Mesenchymal stem cell (in vitro differentiated cells and primary cell): ENCODE measurements at regions not wholly inside any gene's neighbourhood (a gene's known extent, or its start where the extent isn't known, plus 50 kb on each side); places are given as distances from the start of the nearest gene placed in this dataset.

Experiments
- DNase-seq: peaks from one replicate; pipeline ENCODE4 v3.0.0-alpha.2; 2013
- H2AFZ ChIP-seq: one replicate; pipeline ENCODE4 v1.6.1; 2013; ENCODE audit warnings: low read depth, mild to moderate bottlenecking, control low read depth, inconsistent platforms, low read length, moderate library complexity
- H2AK5ac ChIP-seq: 2 replicates; pipeline ENCODE4 v1.6.1; 2013; ENCODE audit warnings: low read length, moderate library complexity, mild to moderate bottlenecking, inconsistent platforms; ENCODE audit not compliant: severe bottlenecking
- H2BK120ac ChIP-seq: one replicate; pipeline ENCODE4 v1.6.1; 2013; ENCODE audit warnings: low read depth, mild to moderate bottlenecking, inconsistent platforms, low read length, moderate library complexity
- H2BK12ac ChIP-seq, 2 experiments: one replicate each; pipeline ENCODE4 v1.6.1; 2013; ENCODE audit warnings: inconsistent platforms in 2 of 2, low read length in 2 of 2, mild to moderate bottlenecking in 2 of 2, moderate library complexity in 2 of 2, control low read depth in 1 of 2
- H2BK15ac ChIP-seq: one replicate; pipeline ENCODE4 v1.6.1; 2013; ENCODE audit warnings: mild to moderate bottlenecking, low read depth, inconsistent platforms; ENCODE audit not compliant: poor library complexity, severe bottlenecking
- H2BK5ac ChIP-seq: 2 replicates; pipeline ENCODE4 v1.6.1; 2013; ENCODE audit warnings: low read depth, mild to moderate bottlenecking, low read length, control low read depth, inconsistent platforms; ENCODE audit not compliant: poor library complexity, severe bottlenecking
- H3K14ac ChIP-seq, 2 experiments: one replicate each; pipeline ENCODE4 v1.6.1; 2013; ENCODE audit warnings: inconsistent platforms in 2 of 2, low read length in 2 of 2, control low read depth in 1 of 2, mild to moderate bottlenecking in 1 of 2, moderate library complexity in 1 of 2
- H3K18ac ChIP-seq, 2 experiments: one replicate each; pipeline ENCODE4 v1.6.1; 2013; ENCODE audit warnings: inconsistent platforms in 2 of 2, low read length in 2 of 2, control low read depth in 1 of 2, low read depth in 1 of 2, mild to moderate bottlenecking in 1 of 2
- H3K23ac ChIP-seq, 2 experiments: one replicate each; pipeline ENCODE4 v1.6.1; 2013; ENCODE audit warnings: inconsistent platforms in 2 of 2, low read length in 2 of 2, mild to moderate bottlenecking in 2 of 2, moderate library complexity in 2 of 2, control low read depth in 1 of 2
- H3K27ac ChIP-seq: 2 replicates; pipeline ENCODE4 v1.5.1; 2013; ENCODE audit warnings: mild to moderate bottlenecking, moderate library complexity, low read length, control low read depth, inconsistent platforms; ENCODE audit not compliant: poor library complexity, severe bottlenecking
- H3K27me3 ChIP-seq, 2 experiments: 2 replicates each; pipeline versions ENCODE4 v1.6.1 to v1.7.0; 2013; ENCODE audit warnings: low read length in 2 of 2, mild to moderate bottlenecking in 2 of 2, moderate library complexity in 2 of 2, control low read depth in 1 of 2, inconsistent platforms in 1 of 2; ENCODE audit not compliant: control insufficient read depth in 1 of 2, insufficient read depth in 1 of 2
- H3K36me3 ChIP-seq, 2 experiments: 2 replicates each; pipeline versions ENCODE4 v1.6.1 to v1.7.0; 2013; ENCODE audit warnings: low read length in 2 of 2, control low read depth in 1 of 2, inconsistent platforms in 1 of 2, low read depth in 1 of 2, mild to moderate bottlenecking in 1 of 2; ENCODE audit not compliant: insufficient read depth in 2 of 2, control insufficient read depth in 1 of 2
- H3K4ac ChIP-seq, 2 experiments: one replicate each; pipeline ENCODE4 v1.6.1; 2013; ENCODE audit warnings: inconsistent platforms in 2 of 2, low read length in 2 of 2, mild to moderate bottlenecking in 2 of 2, moderate library complexity in 2 of 2, control low read depth in 1 of 2, low read depth in 1 of 2
- H3K4me1 ChIP-seq: 2 replicates; pipeline ENCODE4 v1.6.1; 2013; ENCODE audit warnings: low read depth, low read length, control low read depth; ENCODE audit not compliant: control insufficient read depth, insufficient read depth
- H3K4me2 ChIP-seq: 2 replicates; pipeline ENCODE4 v1.6.1; 2013; ENCODE audit warnings: low read length, mild to moderate bottlenecking, inconsistent platforms; ENCODE audit not compliant: poor library complexity, severe bottlenecking
- H3K4me3 ChIP-seq, 2 experiments: 2 replicates each; pipeline versions ENCODE4 v1.5.1 to v1.7.0; 2013; ENCODE audit warnings: low read length in 2 of 2, mild to moderate bottlenecking in 2 of 2, control low read depth in 1 of 2, low read depth in 1 of 2; ENCODE audit not compliant: insufficient read depth in 1 of 2
- H3K79me1 ChIP-seq: replicated peaks from 2 replicates; pipeline ENCODE4 v1.6.1; 2013; ENCODE audit warnings: mild to moderate bottlenecking, control low read depth, low read length, inconsistent platforms; ENCODE audit not compliant: poor library complexity, severe bottlenecking
- H3K9ac ChIP-seq: 2 replicates; pipeline ENCODE4 v1.7.0; 2013; ENCODE audit warnings: mild to moderate bottlenecking, low read length, moderate library complexity
- H3K9me3 ChIP-seq: 2 replicates; pipeline ENCODE4 v1.7.0; 2013; ENCODE audit warnings: mild to moderate bottlenecking, low read length; ENCODE audit not compliant: control insufficient read depth
- H4K8ac ChIP-seq: one replicate; pipeline ENCODE4 v1.6.1; 2013; ENCODE audit warnings: inconsistent platforms, mild to moderate bottlenecking, low read length, moderate library complexity
- H4K91ac ChIP-seq: one replicate; pipeline ENCODE4 v1.6.1; 2013; ENCODE audit warnings: mild to moderate bottlenecking, low read length, inconsistent platforms
- WGBS: methylation state at CpG from one replicate; pipeline ENCODE4 v1.1.7; 2013; ENCODE audit warnings: mixed read lengths; 5-methylcytosine and 5-hydroxymethylcytosine counted together

DNA sequence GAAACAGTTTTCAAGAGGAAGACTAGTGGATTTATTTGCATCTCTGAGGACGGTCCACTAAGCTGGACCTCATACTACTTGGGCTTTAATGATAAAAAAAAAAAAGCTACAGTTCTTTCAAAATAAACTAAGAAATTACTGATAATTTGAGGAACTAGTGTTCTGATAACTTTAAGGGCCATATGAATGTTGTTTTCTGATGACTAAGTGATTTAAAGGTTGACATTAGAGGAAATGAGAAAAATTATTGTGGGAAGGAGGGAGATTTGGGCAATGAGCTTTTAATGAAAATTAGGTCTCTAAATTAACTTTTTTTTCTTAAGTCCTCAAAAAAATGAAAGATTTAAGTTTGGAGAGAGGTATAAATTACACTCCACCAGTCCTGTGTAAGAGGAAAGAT lies 60.8 kb upstream of the IL2 start:
- Histone ChIP-seq H4K8ac (no peak overlapping the region), H3K27me3 (no peaks in the 10 kb centered on the region), H3K14ac (no peak overlapping the region), H3K36me3 (no peaks in the 10 kb centered on the region), H3K9ac (no peak overlapping the region), H3K4me2 (no peak overlapping the region), H3K27ac (no peak overlapping the region), H2AFZ (no peak overlapping the region), H2AK5ac (no peak overlapping the region), H2BK5ac (no peak overlapping the region), H4K91ac (no peak overlapping the region), H2BK120ac (no peak overlapping the region), H3K4me1 (no peaks in the 10 kb centered on the region), H3K4ac (no peak overlapping the region), H2BK12ac (no peak overlapping the region), H3K9me3 (no peaks in the 10 kb centered on the region), H3K23ac (no peak overlapping the region), H3K18ac (no peak overlapping the region), H3K79me1 (no peaks in the 10 kb centered on the region), H3K4me3 (no peak overlapping the region), H2BK15ac (no peak overlapping the region)
- WGBS, result no CpG with 5 or more reads among the region's 1 CpG
- no peak for DNase-seq

DNA sequence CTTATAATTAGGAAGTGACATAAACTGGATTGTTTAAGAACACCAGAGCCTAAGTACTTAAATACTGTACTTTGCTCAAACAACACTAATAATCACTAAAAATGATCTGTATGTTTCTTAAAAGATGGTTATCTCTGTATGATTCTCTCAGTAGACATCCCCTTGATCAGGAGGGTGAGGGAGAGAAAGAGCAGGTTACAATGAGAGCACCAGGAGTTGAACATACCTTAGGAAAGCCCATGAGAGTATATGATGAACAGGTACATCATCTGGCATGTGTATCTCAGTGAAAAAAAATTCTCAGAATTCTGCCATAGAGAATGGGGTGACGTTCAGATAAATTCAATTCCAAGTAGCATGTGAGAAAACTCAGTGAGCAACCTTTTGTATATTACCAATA lies 59.9 kb upstream of the IL2 start:
- Histone ChIP-seq H2BK12ac (no peak overlapping the region), H2BK15ac (no peak overlapping the region), H3K14ac (no peak overlapping the region), H3K4me3 (no peak overlapping the region), H3K18ac (no peak overlapping the region), H2AFZ (no peak overlapping the region), H2AK5ac (no peak overlapping the region), H3K23ac (no peak overlapping the region), H2BK5ac (no peak overlapping the region), H3K36me3 (no peaks in the 10 kb centered on the region), H4K91ac (no peak overlapping the region), H3K9me3 (no peaks in the 10 kb centered on the region), H3K27ac (no peak overlapping the region), H3K27me3 (no peaks in the 10 kb centered on the region), H2BK120ac (no peak overlapping the region), H3K9ac (no peak overlapping the region), H3K79me1 (no peaks in the 10 kb centered on the region), H4K8ac (no peak overlapping the region), H3K4me2 (no peak overlapping the region), H3K4ac (no peak overlapping the region), H3K4me1 (no peaks in the 10 kb centered on the region)
- WGBS, result 100% methylated on average over 1 of the region's 1 CpG
- no peak for DNase-seq

DNA sequence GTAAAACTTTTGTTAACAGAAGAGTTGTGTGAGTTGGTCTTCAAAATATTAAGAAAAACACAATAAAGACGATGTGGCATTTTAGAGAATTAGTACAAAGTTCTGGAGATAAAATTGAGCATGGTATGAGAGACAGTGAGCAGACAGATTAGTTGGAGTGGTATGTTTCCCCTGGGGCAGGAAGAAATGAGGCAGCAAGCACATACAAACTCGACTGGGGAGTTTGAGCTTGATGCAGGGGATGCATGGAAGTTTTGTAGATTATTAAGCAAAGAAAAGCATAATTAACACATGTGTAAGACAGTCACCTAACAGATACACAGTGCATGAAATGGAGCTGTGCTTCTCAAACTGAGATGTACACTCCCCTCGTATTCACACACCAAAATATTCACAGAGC lies 58.1 kb upstream of the IL2 start:
- Histone ChIP-seq H3K18ac (no peak overlapping the region), H2AFZ (no peak overlapping the region), H3K4me2 (no peak overlapping the region), H3K9ac (no peak overlapping the region), H3K9me3 (no peaks in the 10 kb centered on the region), H3K4ac (no peak overlapping the region), H3K27me3 (no peaks in the 10 kb centered on the region), H2BK15ac (no peak overlapping the region), H4K91ac (no peak overlapping the region), H3K4me1 (no peaks in the 10 kb centered on the region), H3K14ac (no peak overlapping the region), H3K36me3 (no peaks in the 10 kb centered on the region), H2AK5ac (no peak overlapping the region), H2BK12ac (no peak overlapping the region), H3K4me3 (no peak overlapping the region), H2BK120ac (no peak overlapping the region), H2BK5ac (no peak overlapping the region), H3K27ac (no peak overlapping the region), H3K23ac (no peak overlapping the region), H3K79me1 (no peaks in the 10 kb centered on the region), H4K8ac (no peak overlapping the region)
- DNase-seq, result no peak
- WGBS, result 52% methylated on average over 2 of the region's 3 CpGs

DNA sequence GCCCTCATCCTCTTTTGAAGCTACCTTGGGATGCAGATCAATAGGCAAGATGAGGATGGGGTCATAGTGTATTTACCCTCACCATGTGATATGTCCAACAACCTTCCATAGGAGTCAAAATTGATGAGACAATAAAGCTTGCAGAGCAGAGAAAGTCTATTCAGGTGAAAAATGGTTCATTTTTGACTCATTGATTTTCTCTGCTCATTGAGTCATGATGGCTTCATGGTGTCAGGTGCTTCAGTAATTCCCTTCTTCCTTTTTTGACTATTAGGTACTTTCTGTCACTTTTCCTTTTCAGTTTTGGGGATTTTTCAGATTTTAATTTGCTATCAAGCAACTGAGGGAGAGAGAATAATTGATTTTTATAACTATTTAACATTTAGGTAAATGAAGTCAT lies 55.9 kb upstream of the IL2 start:
- H3K4me3 ChIP-seq, result no peak overlapping the region
- no peak overlapping the region for H3K4ac ChIP-seq
- H3K9me3 ChIP-seq, result no peaks in the 10 kb centered on the region
- H3K14ac ChIP-seq, result no peak overlapping the region
- H2BK120ac ChIP-seq, result no peak overlapping the region
- H3K27ac ChIP-seq, result no peak overlapping the region
- no peak overlapping the region for H3K9ac ChIP-seq
- H2AK5ac ChIP-seq, result no peak overlapping the region
- H3K79me1 ChIP-seq, result no peaks in the 10 kb centered on the region
- H2AFZ ChIP-seq, result no peak overlapping the region
- no peak overlapping the region for H3K18ac ChIP-seq
- no peak for DNase-seq
- no peak overlapping the region for H4K8ac ChIP-seq
- no peak overlapping the region for H2BK12ac ChIP-seq
- H3K27me3 ChIP-seq, result no peaks in the 10 kb centered on the region
- no peaks in the 10 kb centered on the region for H3K4me1 ChIP-seq
- no peak overlapping the region for H2BK5ac ChIP-seq
- no peak overlapping the region for H2BK15ac ChIP-seq
- no peaks in the 10 kb centered on the region for H3K36me3 ChIP-seq
- H3K23ac ChIP-seq, result no peak overlapping the region
- H3K4me2 ChIP-seq, result no peak overlapping the region
- no peak overlapping the region for H4K91ac ChIP-seq
